Osteocyte (in vitro differentiated cells): ENCODE measurements at regions not wholly inside any gene's neighbourhood (a gene's known extent, or its start where the extent isn't known, plus 50 kb on each side); places are given as distances from the start of the nearest gene placed in this dataset.

Experiments used
- DNase-seq: peaks from one replicate; pipeline ENCODE4 v3.0.0; 2021; ENCODE audit warnings: mixed read lengths; ENCODE audit not compliant: unreplicated experiment; ENCODE audit errors: extremely low spot score
- H3K27ac Mint-ChIP-seq: one replicate; pipeline ENCODE4 v1.8.0; 2021; ENCODE audit warnings: mild to moderate bottlenecking, mixed read lengths; ENCODE audit not compliant: unreplicated experiment
- H3K27me3 Mint-ChIP-seq: one replicate; pipeline ENCODE4 v1.8.0; 2021; ENCODE audit warnings: mixed read lengths; ENCODE audit not compliant: unreplicated experiment
- H3K36me3 Mint-ChIP-seq: one replicate; pipeline ENCODE4 v1.8.0; 2021; ENCODE audit warnings: mixed read lengths; ENCODE audit not compliant: unreplicated experiment
- H3K4me1 Mint-ChIP-seq: one replicate; pipeline ENCODE4 v1.8.0; 2021; ENCODE audit warnings: mixed read lengths; ENCODE audit not compliant: unreplicated experiment
- H3K4me3 Mint-ChIP-seq: one replicate; pipeline ENCODE4 v1.8.0; 2021; ENCODE audit warnings: mild to moderate bottlenecking, moderate library complexity, mixed read lengths; ENCODE audit not compliant: unreplicated experiment
- H3K9me3 Mint-ChIP-seq: one replicate; pipeline ENCODE4 v1.8.0; 2021; ENCODE audit warnings: mixed read lengths; ENCODE audit not compliant: unreplicated experiment
- CTCF ChIP-seq: fragments of 200-600 bp; sonication (generic); IDR thresholded peaks from 2 replicates; pipeline ENCODE4 v1.5.0; 2021; ENCODE audit warnings: antibody characterized with exemption, mild to moderate bottlenecking, moderate library complexity

GRCh38 chr3:34584971-34585370, 786.5 kb downstream of the PDCD6IP start:
- Mint-ChIP-seq H3K4me3 (no peak overlapping the region), H3K36me3 (peaks cover 31% of the 10 kb centered on the region), H3K4me1 (peaks cover 5% of the 10 kb centered on the region), H3K9me3 (peaks cover 26% of the 10 kb centered on the region), H3K27me3 (peaks cover 10% of the 10 kb centered on the region), H3K27ac (no peak overlapping the region)
- TF ChIP-seq CTCF = no peak
- DNase-seq = no peak

DNA sequence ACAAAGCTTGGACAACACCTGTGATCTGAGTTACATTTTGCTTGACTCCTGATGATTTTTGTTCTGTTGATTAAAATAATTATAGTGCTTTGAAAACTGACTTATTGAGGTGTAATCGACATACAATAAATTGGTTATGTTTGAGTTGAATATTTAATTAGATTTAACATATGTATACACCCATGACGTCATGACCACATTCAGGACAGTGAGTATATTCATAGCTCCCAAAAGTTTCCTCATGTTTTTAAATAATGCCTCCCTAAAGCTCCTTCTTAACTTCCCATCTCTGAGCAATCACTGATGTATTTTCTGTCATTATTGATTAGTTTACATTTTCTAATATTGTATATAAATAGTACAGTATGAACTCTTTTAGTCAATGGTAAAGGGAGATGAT, 801.2 kb downstream of the PDCD6IP start:
- peaks cover 3% of the 10 kb centered on the region for H3K27me3 Mint-ChIP-seq
- peaks cover 28% of the 10 kb centered on the region for H3K36me3 Mint-ChIP-seq
- DNase-seq = no peak
- H3K4me1 Mint-ChIP-seq = no peaks in the 10 kb centered on the region
- H3K27ac Mint-ChIP-seq = no peak overlapping the region
- no peak for TF ChIP-seq CTCF
- no peak overlapping the region for H3K4me3 Mint-ChIP-seq
- peaks cover 8% of the 10 kb centered on the region for H3K9me3 Mint-ChIP-seq

GRCh38 chr3:34619990-34620389, 821.6 kb downstream of the PDCD6IP start:
- H3K4me1 Mint-ChIP-seq = no peaks in the 10 kb centered on the region
- H3K4me3 Mint-ChIP-seq = no peak overlapping the region
- no peak overlapping the region for H3K27ac Mint-ChIP-seq
- peaks cover 10% of the 10 kb centered on the region for H3K27me3 Mint-ChIP-seq
- no peak for TF ChIP-seq CTCF
- DNase-seq = no peak
- H3K36me3 Mint-ChIP-seq = peaks cover 43% of the 10 kb centered on the region
- peaks cover 51% of the 10 kb centered on the region for H3K9me3 Mint-ChIP-seq

GRCh38 chr3:34626699-34627098, 828.3 kb downstream of the PDCD6IP start:
- no peak for DNase-seq
- Mint-ChIP-seq H3K9me3 (peaks cover 19% of the 10 kb centered on the region), H3K36me3 (peaks cover 16% of the 10 kb centered on the region), H3K4me3 (no peak overlapping the region), H3K27me3 (peaks cover 12% of the 10 kb centered on the region), H3K4me1 (no peaks in the 10 kb centered on the region), H3K27ac (no peak overlapping the region)
- TF ChIP-seq CTCF = no peak

GRCh38 chr3:34634939-34635338, 836.5 kb downstream of the PDCD6IP start:
- TF ChIP-seq CTCF = no peak
- H3K27ac Mint-ChIP-seq = no peak overlapping the region
- H3K4me1 Mint-ChIP-seq = peaks cover 2% of the 10 kb centered on the region
- H3K9me3 Mint-ChIP-seq = peaks cover 6% of the 10 kb centered on the region
- no peaks in the 10 kb centered on the region for H3K27me3 Mint-ChIP-seq
- DNase-seq = no peak
- H3K4me3 Mint-ChIP-seq = no peak overlapping the region
- peaks cover 11% of the 10 kb centered on the region for H3K36me3 Mint-ChIP-seq
